ENCODE measurements at regions not wholly inside any gene's neighbourhood (a gene's known extent, or its start where the extent isn't known, plus 50 kb on each side); places are given as distances from the start of the nearest gene placed in this dataset.

- H3K27ac ChIP-seq = no peak overlapping the region
- TF ChIP-seq CTCF (conservative IDR thresholded peaks at IDR 0.05) (no peak), ZFX (IDR thresholded peaks at IDR 0.05) (no peak)
Measured at GRCh38 chr18:44051026-44051425, 629.7 kb upstream of the SETBP1 start.

GRCh38 chr18:44054514-44054913, 626.2 kb upstream of the SETBP1 start:
- H3K27ac ChIP-seq = no peak overlapping the region
- no peak for TF ChIP-seq CTCF (conservative IDR thresholded peaks at IDR 0.05)
- no peak for TF ChIP-seq ZFX (IDR thresholded peaks at IDR 0.05)

- no peak for TF ChIP-seq CTCF (conservative IDR thresholded peaks at IDR 0.05)
- H3K27ac ChIP-seq = no peak overlapping the region
Measured at GRCh38 chr18:44060197-44060596, 620.5 kb upstream of the SETBP1 start.

GRCh38 chr18:44061438-44061837, 619.2 kb upstream of the SETBP1 start:
- TF ChIP-seq CTCF (conservative IDR thresholded peaks at IDR 0.05) = no peak
- TF ChIP-seq ZFX (IDR thresholded peaks at IDR 0.05) = no peak
- peak overlapping the region; percentile 1; the same call in 1 of the 2 replicates for H3K27ac ChIP-seq

GRCh38 chr18:44062345-44062744, 618.3 kb upstream of the SETBP1 start:
- no peak overlapping the region for H3K27ac ChIP-seq
- TF ChIP-seq CTCF (conservative IDR thresholded peaks at IDR 0.05) (no peak), ZFX (IDR thresholded peaks at IDR 0.05) (no peak)

- peak overlapping the region; percentile 38; the same call in 1 of the 2 replicates for H3K27ac ChIP-seq
- TF ChIP-seq CTCF (conservative IDR thresholded peaks at IDR 0.05) (no peak), ZFX (IDR thresholded peaks at IDR 0.05) (no peak)
Measured at GRCh38 chr18:44065206-44065605, 615.5 kb upstream of the SETBP1 start.

GRCh38 chr18:44066541-44066940, 614.1 kb upstream of the SETBP1 start:
- H3K27ac ChIP-seq = peak overlapping the region; percentile 97; the same call in 1 of the 2 replicates
- TF ChIP-seq ZFX (IDR thresholded peaks at IDR 0.05) = no peak
- TF ChIP-seq CTCF (conservative IDR thresholded peaks at IDR 0.05) = no peak
